Activated T-helper 2 cell treated with anti-CD3 and anti-CD28 coated beads, Interferon-gamma antibody, Interleukin-2, Interleukin-4, amounts not matched to agents 10 μg/mL and 5 μg/mL and 100 μg/mL, durations not matched to agents 14 hours and 24 hours and 36 hours (primary cell): ENCODE measurements at regions not wholly inside any gene's neighbourhood (a gene's known extent, or its start where the extent isn't known, plus 50 kb on each side); places are given as distances from the start of the nearest gene placed in this dataset.

Experiments used
- DNase-seq: peaks from one replicate; pipeline ENCODE4 v3.0.0; 2021; ENCODE audit warnings: low spot score
- H3K27ac Mint-ChIP-seq: one replicate; pipeline ENCODE4 v1.8.0; 2021; ENCODE audit warnings: mixed read lengths
- H3K27me3 Mint-ChIP-seq: one replicate; pipeline ENCODE4 v1.8.0; 2021; ENCODE audit warnings: low read depth, mixed read lengths
- H3K36me3 Mint-ChIP-seq: one replicate; pipeline ENCODE4 v1.8.0; 2021; ENCODE audit warnings: low read depth, mixed read lengths
- H3K4me1 Mint-ChIP-seq: one replicate; pipeline ENCODE4 v1.8.0; 2021; ENCODE audit warnings: low read depth, mixed read lengths
- H3K4me3 Mint-ChIP-seq: one replicate; pipeline ENCODE4 v1.8.0; 2021; ENCODE audit warnings: low read depth, mild to moderate bottlenecking, moderate library complexity, mixed read lengths
- H3K9me3 Mint-ChIP-seq: one replicate; pipeline ENCODE4 v1.8.0; 2021; ENCODE audit warnings: mixed read lengths
- intact Hi-C: fragments of 100-400 bp; cut with micrococcal nuclease; formaldehyde crosslinking; loops from one replicate; pipeline ENCODE4 v1.15.1; 2023

GRCh38 chr5:128671943-128672342, 133.9 kb upstream of the FBN2 start:
- no peak overlapping the region for H3K4me3 Mint-ChIP-seq
- intact Hi-C loops = loop anchor here (10.0 kb wide), 1 partner anchor 1107 kb away; no protein-coding TSS in a partner anchor
- DNase-seq = no peak
- no peaks in the 10 kb centered on the region for H3K4me1 Mint-ChIP-seq
- H3K9me3 Mint-ChIP-seq = no peaks in the 10 kb centered on the region
- H3K36me3 Mint-ChIP-seq = no peaks in the 10 kb centered on the region
- H3K27me3 Mint-ChIP-seq = no peaks in the 10 kb centered on the region
- no peak overlapping the region for H3K27ac Mint-ChIP-seq

GRCh38 chr5:128673000-128673399, 135.0 kb upstream of the FBN2 start:
- no peak overlapping the region for H3K4me3 Mint-ChIP-seq
- DNase-seq = no peak
- no peaks in the 10 kb centered on the region for H3K27me3 Mint-ChIP-seq
- intact Hi-C loops = loop anchor here (10.0 kb wide), 1 partner anchor 1108 kb away; no protein-coding TSS in a partner anchor
- no peak overlapping the region for H3K27ac Mint-ChIP-seq
- no peaks in the 10 kb centered on the region for H3K4me1 Mint-ChIP-seq
- H3K36me3 Mint-ChIP-seq = no peaks in the 10 kb centered on the region
- no peaks in the 10 kb centered on the region for H3K9me3 Mint-ChIP-seq

GRCh38 chr5:128673411-128673957, 135.4 kb upstream of the FBN2 start:
- Mint-ChIP-seq H3K4me3 (no peak overlapping the region), H3K4me1 (no peaks in the 10 kb centered on the region), H3K9me3 (no peaks in the 10 kb centered on the region), H3K27ac (no peak overlapping the region), H3K27me3 (no peaks in the 10 kb centered on the region), H3K36me3 (no peaks in the 10 kb centered on the region)
- intact Hi-C loops = loop anchor here (10.0 kb wide), 1 partner anchor 1109 kb away; no protein-coding TSS in a partner anchor
- no peak for DNase-seq

GRCh38 chr5:128673970-128674369, 135.9 kb upstream of the FBN2 start:
- Mint-ChIP-seq H3K27ac (no peak overlapping the region), H3K27me3 (no peaks in the 10 kb centered on the region), H3K9me3 (no peaks in the 10 kb centered on the region), H3K4me1 (no peaks in the 10 kb centered on the region), H3K4me3 (no peak overlapping the region), H3K36me3 (no peaks in the 10 kb centered on the region)
- intact Hi-C loops = loop anchor here (10.0 kb wide), 1 partner anchor 1109 kb away; no protein-coding TSS in a partner anchor
- DNase-seq = no peak

- no peak for DNase-seq
- H3K9me3 Mint-ChIP-seq = no peaks in the 10 kb centered on the region
- intact Hi-C loops = loop anchor here (10.0 kb wide), 1 partner anchor 1110 kb away; no protein-coding TSS in a partner anchor
- no peaks in the 10 kb centered on the region for H3K36me3 Mint-ChIP-seq
- H3K4me3 Mint-ChIP-seq = no peak overlapping the region
- no peak overlapping the region for H3K27ac Mint-ChIP-seq
- H3K27me3 Mint-ChIP-seq = no peaks in the 10 kb centered on the region
- H3K4me1 Mint-ChIP-seq = no peaks in the 10 kb centered on the region
Measured at GRCh38 chr5:128674837-128675446, 136.9 kb upstream of the FBN2 start.

GRCh38 chr5:128681096-128681495, 143.1 kb upstream of the FBN2 start:
- no peaks in the 10 kb centered on the region for H3K27me3 Mint-ChIP-seq
- H3K4me1 Mint-ChIP-seq = no peaks in the 10 kb centered on the region
- intact Hi-C loops = no loop called here
- H3K9me3 Mint-ChIP-seq = no peaks in the 10 kb centered on the region
- H3K36me3 Mint-ChIP-seq = no peaks in the 10 kb centered on the region
- H3K4me3 Mint-ChIP-seq = no peak overlapping the region
- no peak overlapping the region for H3K27ac Mint-ChIP-seq
- DNase-seq = no peak

GRCh38 chr5:128681764-128682592, 143.9 kb upstream of the FBN2 start:
- no peak for DNase-seq
- Mint-ChIP-seq H3K27ac (no peak overlapping the region), H3K36me3 (no peaks in the 10 kb centered on the region), H3K4me3 (no peak overlapping the region), H3K9me3 (no peaks in the 10 kb centered on the region), H3K27me3 (no peaks in the 10 kb centered on the region), H3K4me1 (no peaks in the 10 kb centered on the region)
- intact Hi-C loops = no loop called here

- Mint-ChIP-seq H3K36me3 (no peaks in the 10 kb centered on the region), H3K4me3 (no peak overlapping the region), H3K27ac (no peak overlapping the region), H3K27me3 (no peaks in the 10 kb centered on the region), H3K9me3 (no peaks in the 10 kb centered on the region), H3K4me1 (no peaks in the 10 kb centered on the region)
- intact Hi-C loops = no loop called here
- no peak for DNase-seq
Measured at GRCh38 chr5:128682669-128683068, 144.6 kb upstream of the FBN2 start.

- DNase-seq = no peak
- intact Hi-C loops = no loop called here
- Mint-ChIP-seq H3K27me3 (no peaks in the 10 kb centered on the region), H3K9me3 (no peaks in the 10 kb centered on the region), H3K27ac (no peak overlapping the region), H3K36me3 (no peaks in the 10 kb centered on the region), H3K4me1 (no peaks in the 10 kb centered on the region), H3K4me3 (no peak overlapping the region)
Measured at GRCh38 chr5:128684961-128685360, 146.9 kb upstream of the FBN2 start.

GRCh38 chr5:128687930-128688329, 149.9 kb upstream of the FBN2 start:
- Mint-ChIP-seq H3K27me3 (no peaks in the 10 kb centered on the region), H3K9me3 (no peaks in the 10 kb centered on the region), H3K4me1 (no peaks in the 10 kb centered on the region), H3K4me3 (no peak overlapping the region), H3K27ac (no peak overlapping the region), H3K36me3 (no peaks in the 10 kb centered on the region)
- no peak for DNase-seq
- intact Hi-C loops = no loop called here

GRCh38 chr5:128693764-128694163, 155.7 kb upstream of the FBN2 start:
- H3K27ac Mint-ChIP-seq = no peak overlapping the region
- intact Hi-C loops = no loop called here
- no peak overlapping the region for H3K4me3 Mint-ChIP-seq
- no peaks in the 10 kb centered on the region for H3K9me3 Mint-ChIP-seq
- H3K4me1 Mint-ChIP-seq = no peaks in the 10 kb centered on the region
- no peaks in the 10 kb centered on the region for H3K36me3 Mint-ChIP-seq
- no peak for DNase-seq
- H3K27me3 Mint-ChIP-seq = no peaks in the 10 kb centered on the region

- no peak overlapping the region for H3K27ac Mint-ChIP-seq
- H3K27me3 Mint-ChIP-seq = no peaks in the 10 kb centered on the region
- intact Hi-C loops = no loop called here
- H3K9me3 Mint-ChIP-seq = no peaks in the 10 kb centered on the region
- H3K36me3 Mint-ChIP-seq = no peaks in the 10 kb centered on the region
- H3K4me3 Mint-ChIP-seq = no peak overlapping the region
- DNase-seq = no peak
- no peaks in the 10 kb centered on the region for H3K4me1 Mint-ChIP-seq
Measured at GRCh38 chr5:128695791-128696530, 157.9 kb upstream of the FBN2 start.
